H9 (cell line): ENCODE measurements at regions not wholly inside any gene's neighbourhood (a gene's known extent, or its start where the extent isn't known, plus 50 kb on each side); places are given as distances from the start of the nearest gene placed in this dataset.

Source experiments
- DNase-seq: peaks from one replicate; pipeline ENCODE4 v3.0.0-alpha.2; 2017
- H2AFZ ChIP-seq: one replicate; pipeline ENCODE4 v1.6.1; 2013; ENCODE audit warnings: mild to moderate bottlenecking, low read length, control low read depth, moderate library complexity
- H2AK5ac ChIP-seq: 2 replicates; pipeline ENCODE4 v1.6.1; 2013; ENCODE audit warnings: low read length, control low read depth, mixed read lengths; ENCODE audit not compliant: insufficient read length
- H2BK120ac ChIP-seq: one replicate; pipeline ENCODE4 v1.6.1; 2013; ENCODE audit warnings: low read depth, mild to moderate bottlenecking, low read length, control low read depth, inconsistent platforms; ENCODE audit not compliant: poor library complexity, severe bottlenecking
- H2BK12ac ChIP-seq: 2 replicates; pipeline ENCODE4 v1.6.1; 2013; ENCODE audit warnings: low read length, control low read depth, mixed read lengths, low read depth; ENCODE audit not compliant: insufficient read length
- H2BK15ac ChIP-seq: 2 replicates; pipeline ENCODE4 v1.6.1; 2013; ENCODE audit warnings: low read depth, low read length, control low read depth
- H2BK20ac ChIP-seq: one replicate; pipeline ENCODE4 v1.6.1; 2013; ENCODE audit warnings: low read depth, mild to moderate bottlenecking, low read length, control low read depth, inconsistent platforms; ENCODE audit not compliant: poor library complexity, severe bottlenecking
- H2BK5ac ChIP-seq: 2 replicates; pipeline ENCODE4 v1.6.1; 2013; ENCODE audit warnings: low read length, control low read depth, mixed read lengths; ENCODE audit not compliant: insufficient read length
- H3K14ac ChIP-seq: 2 replicates; pipeline ENCODE4 v1.6.1; 2013; ENCODE audit warnings: low read length, control low read depth; ENCODE audit not compliant: insufficient read depth
- H3K18ac ChIP-seq: 2 replicates; pipeline ENCODE4 v1.6.1; 2013; ENCODE audit warnings: low read depth, mild to moderate bottlenecking, mixed read lengths, low read length, control low read depth; ENCODE audit not compliant: insufficient read length
- H3K23ac ChIP-seq: 2 replicates; pipeline ENCODE4 v1.6.1; 2013; ENCODE audit warnings: low read length, control low read depth, mixed read lengths, low read depth; ENCODE audit not compliant: insufficient read length
- H3K23me2 ChIP-seq: 2 replicates; pipeline ENCODE4 v1.6.1; 2013; ENCODE audit warnings: low read depth, mild to moderate bottlenecking, mixed read lengths, low read length, control low read depth; ENCODE audit not compliant: insufficient read length, poor library complexity, severe bottlenecking
- H3K27ac ChIP-seq: 2 replicates; pipeline ENCODE4 v1.5.1; 2013; ENCODE audit warnings: low read length, control low read depth, mixed read lengths, low read depth; ENCODE audit not compliant: insufficient read length
- H3K27me3 ChIP-seq: 2 replicates; pipeline ENCODE4 v1.6.1; 2013; ENCODE audit warnings: low read length, control low read depth, inconsistent platforms; ENCODE audit not compliant: insufficient read depth
- H3K4ac ChIP-seq: 2 replicates; pipeline ENCODE4 v1.6.1; 2013; ENCODE audit warnings: low read depth, mild to moderate bottlenecking, control low read depth, inconsistent platforms, low read length, moderate library complexity
- H3K4me1 ChIP-seq: 2 replicates; pipeline ENCODE4 v1.6.1; 2013; ENCODE audit warnings: low read length, control low read depth, inconsistent platforms; ENCODE audit not compliant: insufficient read depth
- H3K4me2 ChIP-seq: 2 replicates; pipeline ENCODE4 v1.6.1; 2013; ENCODE audit warnings: low read length, control low read depth, mixed read lengths; ENCODE audit not compliant: insufficient read length, insufficient read depth
- H3K56ac ChIP-seq: 2 replicates; pipeline ENCODE4 v1.6.1; 2013; ENCODE audit warnings: low read depth, mild to moderate bottlenecking, mixed read lengths, low read length, control low read depth; ENCODE audit not compliant: insufficient read length
- H3K79me1 ChIP-seq: 2 replicates; pipeline ENCODE4 v1.6.1; 2013; ENCODE audit warnings: low read depth, mild to moderate bottlenecking, moderate library complexity, low read length, control low read depth, inconsistent platforms; ENCODE audit not compliant: insufficient read depth, poor library complexity, severe bottlenecking
- H3K79me2 ChIP-seq: 2 replicates; pipeline ENCODE4 v1.6.1; 2013; ENCODE audit warnings: low read length, control low read depth, inconsistent platforms; ENCODE audit not compliant: insufficient read depth
- H3K9ac ChIP-seq: 2 replicates; pipeline ENCODE4 v1.6.1; 2013; ENCODE audit warnings: low read length, control low read depth, mixed read lengths; ENCODE audit not compliant: insufficient read length; ENCODE audit errors: extremely low read depth
- H3K9me3 ChIP-seq: one replicate; pipeline ENCODE4 v1.6.1; 2013; ENCODE audit warnings: low read depth, low read length, inconsistent platforms; ENCODE audit not compliant: control insufficient read depth
- H3T11ph ChIP-seq: one replicate; pipeline ENCODE4 v1.6.1; 2013; ENCODE audit warnings: mild to moderate bottlenecking, low read length, control low read depth, inconsistent platforms
- H4K20me1 ChIP-seq: one replicate; pipeline ENCODE4 v1.6.1; 2013; ENCODE audit not compliant: control insufficient read depth, insufficient read length, insufficient read depth
- H4K5ac ChIP-seq: 2 replicates; pipeline ENCODE4 v1.6.1; 2013; ENCODE audit warnings: low read depth, mild to moderate bottlenecking, mixed read lengths, low read length, control low read depth; ENCODE audit not compliant: insufficient read length
- H4K8ac ChIP-seq: replicated peaks from 2 replicates; pipeline ENCODE4 v1.6.1; 2013; ENCODE audit warnings: low read length, control low read depth, mixed read lengths, low read depth; ENCODE audit not compliant: insufficient read length
- H4K91ac ChIP-seq: 2 replicates; pipeline ENCODE4 v1.6.1; 2013; ENCODE audit warnings: low read depth, mild to moderate bottlenecking, moderate library complexity, mixed read lengths, low read length, control low read depth; ENCODE audit not compliant: insufficient read length
- H3K27ac Mint-ChIP-seq, 3 experiments: 2 replicates in 2 of 3; 3 replicates in 1 of 3; pipeline ENCODE4 v1.8.0; 2020 to 2021; ENCODE audit warnings: mixed read lengths in 3 of 3, mild to moderate bottlenecking in 1 of 3, moderate library complexity in 1 of 3
- H3K27me3 Mint-ChIP-seq: 2 replicates; pipeline ENCODE4 v1.8.0; 2021; ENCODE audit warnings: low read depth, mild to moderate bottlenecking, moderate library complexity, mixed read lengths
- H3K36me3 Mint-ChIP-seq, 3 experiments: 2 replicates in 2 of 3; 3 replicates in 1 of 3; pipeline ENCODE4 v1.8.0; 2020 to 2021; ENCODE audit warnings: low read depth in 3 of 3, mixed read lengths in 3 of 3; ENCODE audit not compliant: insufficient read depth in 1 of 3
- H3K4me1 Mint-ChIP-seq, 2 experiments: 2 replicates each; pipeline ENCODE4 v1.8.0; 2020; ENCODE audit warnings: mixed read lengths in 2 of 2
- H3K4me3 Mint-ChIP-seq, 2 experiments: 2 replicates in 1 of 2; 3 replicates in 1 of 2; pipeline ENCODE4 v1.8.0; 2020 to 2021; ENCODE audit warnings: mild to moderate bottlenecking in 2 of 2, mixed read lengths in 2 of 2, moderate library complexity in 1 of 2
- H3K9me3 Mint-ChIP-seq, 2 experiments: 2 replicates in 1 of 2; 3 replicates in 1 of 2; pipeline ENCODE4 v1.8.0; 2020; ENCODE audit warnings: mild to moderate bottlenecking in 2 of 2, mixed read lengths in 2 of 2, moderate library complexity in 1 of 2
- CTCF ChIP-seq: fragments of 200-600 bp; sonication (generic); conservative IDR thresholded peaks from 3 replicates; pipeline ENCODE4 v1.8.0; 2021; ENCODE audit warnings: antibody characterized with exemption, mild to moderate bottlenecking

GRCh38 chr10:64054392-64054791 lies 533.2 kb downstream of the REEP3 start:
- Histone ChIP-seq H3K27ac (no peak overlapping the region), H3K79me1 (no peaks in the 10 kb centered on the region), H3K56ac (no peak overlapping the region), H3K4me2 (no peak overlapping the region), H3K9me3 (no peaks in the 10 kb centered on the region), H2AK5ac (no peak overlapping the region), H3K4ac (no peak overlapping the region), H3K14ac (no peak overlapping the region), H3K4me1 (no peaks in the 10 kb centered on the region), H3K27me3 (no peaks in the 10 kb centered on the region), H4K91ac (no peak overlapping the region), H2BK120ac (no peak overlapping the region), H2BK15ac (no peak overlapping the region), H2AFZ (no peak overlapping the region), H2BK5ac (no peak overlapping the region), H3K23me2 (no peaks in the 10 kb centered on the region), H4K20me1 (no peaks in the 10 kb centered on the region), H3K18ac (no peak overlapping the region), H3K9ac (no peak overlapping the region), H2BK12ac (no peak overlapping the region), H2BK20ac (no peak overlapping the region), H4K8ac (no peak overlapping the region), H3K23ac (no peak overlapping the region), H4K5ac (no peak overlapping the region), H3K79me2 (no peaks in the 10 kb centered on the region), H3T11ph (no peak overlapping the region)
- Mint-ChIP-seq H3K4me1 (peaks cover 0 to 3% of the 10 kb centered on the region in 2 experiments; a peak in 1 of 4 replicates), H3K27ac (no peak overlapping the region), H3K9me3 (no peaks in the 10 kb centered on the region; a peak in 2 of 5 replicates), H3K27me3 (no peaks in the 10 kb centered on the region), H3K36me3 (0 out of 7 replicates have a peak, but pooled peaks cover 0 to 2% (median 0%) of the 10 kb centered on the region in 3 experiments), H3K4me3 (no peak overlapping the region)
- no peak for TF ChIP-seq CTCF
- DNase-seq = no peak
